ENCODE measurements at regions not wholly inside any gene's neighbourhood (a gene's known extent, or its start where the extent isn't known, plus 50 kb on each side); places are given as distances from the start of the nearest gene placed in this dataset.

DNA sequence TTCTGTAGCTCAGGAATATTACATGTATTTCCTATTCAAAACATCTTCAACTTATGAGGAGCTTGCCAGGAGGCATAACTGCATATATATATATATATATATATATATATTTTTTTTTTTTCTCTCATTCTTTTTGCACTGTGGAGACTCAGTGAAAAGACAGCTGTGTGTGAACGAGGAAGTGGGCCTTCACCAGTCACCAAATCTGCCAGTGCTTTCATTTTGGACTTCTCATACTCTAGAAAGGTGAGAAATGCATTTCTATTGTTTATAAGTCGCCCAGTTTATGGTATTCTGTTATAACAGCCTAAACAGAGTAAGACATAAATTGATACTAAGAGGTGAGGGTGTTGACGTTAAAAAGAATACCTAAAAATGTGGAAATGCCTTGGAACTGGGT, 710.6 kb downstream of the TRAM1L1 start:
- Histone ChIP-seq H3K4me1 (ENCODE audit: insufficient read depth, poor library complexity, severe bottlenecking) (no peaks in the 10 kb centered on the region), H3K4me3 (ENCODE audit: severe bottlenecking) (no peak overlapping the region), H3K27ac (ENCODE audit: poor library complexity, severe bottlenecking) (no peak overlapping the region), H3K9me3 (ENCODE audit: severe bottlenecking) (no peaks in the 10 kb centered on the region), H3K36me3 (ENCODE audit: low read depth) (no peaks in the 10 kb centered on the region), H3K27me3 (ENCODE audit: insufficient read depth, poor library complexity, severe bottlenecking) (peaks cover 3% of the 10 kb centered on the region)
- TF ChIP-seq, protein P1, sequence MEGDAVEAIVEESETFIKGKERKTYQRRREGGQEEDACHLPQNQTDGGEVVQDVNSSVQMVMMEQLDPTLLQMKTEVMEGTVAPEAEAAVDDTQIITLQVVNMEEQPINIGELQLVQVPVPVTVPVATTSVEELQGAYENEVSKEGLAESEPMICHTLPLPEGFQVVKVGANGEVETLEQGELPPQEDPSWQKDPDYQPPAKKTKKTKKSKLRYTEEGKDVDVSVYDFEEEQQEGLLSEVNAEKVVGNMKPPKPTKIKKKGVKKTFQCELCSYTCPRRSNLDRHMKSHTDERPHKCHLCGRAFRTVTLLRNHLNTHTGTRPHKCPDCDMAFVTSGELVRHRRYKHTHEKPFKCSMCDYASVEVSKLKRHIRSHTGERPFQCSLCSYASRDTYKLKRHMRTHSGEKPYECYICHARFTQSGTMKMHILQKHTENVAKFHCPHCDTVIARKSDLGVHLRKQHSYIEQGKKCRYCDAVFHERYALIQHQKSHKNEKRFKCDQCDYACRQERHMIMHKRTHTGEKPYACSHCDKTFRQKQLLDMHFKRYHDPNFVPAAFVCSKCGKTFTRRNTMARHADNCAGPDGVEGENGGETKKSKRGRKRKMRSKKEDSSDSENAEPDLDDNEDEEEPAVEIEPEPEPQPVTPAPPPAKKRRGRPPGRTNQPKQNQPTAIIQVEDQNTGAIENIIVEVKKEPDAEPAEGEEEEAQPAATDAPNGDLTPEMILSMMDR (IDR thresholded peaks at IDR 0.05; ENCODE audit: poor library complexity, severe bottlenecking) = no peak
- ATAC-seq (ENCODE audit: low read depth) (no peak), DNase-seq (ENCODE audit: low spot score) (no peak)

- TF ChIP-seq, protein P1 (IDR thresholded peaks at IDR 0.05; ENCODE audit: poor library complexity, severe bottlenecking) = no peak
- no peaks in the 10 kb centered on the region for H3K4me1 ChIP-seq (ENCODE audit: insufficient read depth, poor library complexity, severe bottlenecking)
- no peaks in the 10 kb centered on the region for H3K36me3 ChIP-seq (ENCODE audit: low read depth)
- no peaks in the 10 kb centered on the region for H3K27me3 ChIP-seq (ENCODE audit: insufficient read depth, poor library complexity, severe bottlenecking)
- H3K9me3 ChIP-seq (ENCODE audit: severe bottlenecking) = no peaks in the 10 kb centered on the region
- H3K4me3 ChIP-seq (ENCODE audit: severe bottlenecking) = no peak overlapping the region
- DNase-seq (ENCODE audit: low spot score) (no peak), ATAC-seq (ENCODE audit: low read depth) (no peak)
- H3K27ac ChIP-seq (ENCODE audit: poor library complexity, severe bottlenecking) = no peak overlapping the region
Observed at GRCh38 chr4:116362583-116362982, 722.8 kb downstream of the TRAM1L1 start.

- DNase-seq (ENCODE audit: low spot score) (no peak), ATAC-seq (ENCODE audit: low read depth) (peak; percentile 63)
- no peaks in the 10 kb centered on the region for H3K9me3 ChIP-seq (ENCODE audit: severe bottlenecking)
- TF ChIP-seq, protein P1 (IDR thresholded peaks at IDR 0.05; ENCODE audit: poor library complexity, severe bottlenecking) = no peak
- H3K27ac ChIP-seq (ENCODE audit: poor library complexity, severe bottlenecking) = no peak overlapping the region
- H3K27me3 ChIP-seq (ENCODE audit: insufficient read depth, poor library complexity, severe bottlenecking) = no peaks in the 10 kb centered on the region
- H3K4me1 ChIP-seq (ENCODE audit: insufficient read depth, poor library complexity, severe bottlenecking) = no peaks in the 10 kb centered on the region
- H3K36me3 ChIP-seq (ENCODE audit: low read depth) = no peaks in the 10 kb centered on the region
- H3K4me3 ChIP-seq (ENCODE audit: severe bottlenecking) = no peak overlapping the region
Observed at GRCh38 chr4:116361790-116362189, 723.6 kb downstream of the TRAM1L1 start.

- no peaks in the 10 kb centered on the region for H3K27me3 ChIP-seq (ENCODE audit: insufficient read depth, poor library complexity, severe bottlenecking)
- no peaks in the 10 kb centered on the region for H3K9me3 ChIP-seq (ENCODE audit: severe bottlenecking)
- H3K27ac ChIP-seq (ENCODE audit: poor library complexity, severe bottlenecking) = no peak overlapping the region
- H3K36me3 ChIP-seq (ENCODE audit: low read depth) = no peaks in the 10 kb centered on the region
- DNase-seq (ENCODE audit: low spot score) (no peak), ATAC-seq (ENCODE audit: low read depth) (peak; percentile 88)
- TF ChIP-seq, protein P1 (IDR thresholded peaks at IDR 0.05; ENCODE audit: poor library complexity, severe bottlenecking) = peak; percentile 77
- H3K4me1 ChIP-seq (ENCODE audit: insufficient read depth, poor library complexity, severe bottlenecking) = no peaks in the 10 kb centered on the region
- H3K4me3 ChIP-seq (ENCODE audit: severe bottlenecking) = no peak overlapping the region
Observed at GRCh38 chr4:116358633-116359222, 726.6 kb downstream of the TRAM1L1 start.

DNA sequence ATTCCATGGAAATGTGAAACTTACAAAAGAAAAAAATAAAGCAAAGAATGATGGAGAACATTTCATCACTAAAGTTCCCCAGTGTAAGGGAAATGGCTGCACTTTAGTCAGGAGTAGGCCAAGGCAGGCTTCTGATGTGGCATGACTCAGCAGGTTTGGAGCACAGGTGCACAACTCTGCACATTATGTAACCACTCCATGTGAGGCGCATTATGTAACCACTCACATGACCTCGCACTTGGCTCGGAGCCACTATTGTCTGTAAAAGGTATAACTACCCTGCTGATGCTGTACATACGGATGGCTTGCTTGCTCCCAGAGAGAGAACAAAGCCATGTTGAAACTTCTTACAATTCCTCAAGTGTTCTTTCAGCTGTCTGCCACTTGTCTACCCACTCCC, 727.6 kb downstream of the TRAM1L1 start:
- TF ChIP-seq, protein P1 (IDR thresholded peaks at IDR 0.05; ENCODE audit: poor library complexity, severe bottlenecking) = no peak
- Histone ChIP-seq H3K27ac (ENCODE audit: poor library complexity, severe bottlenecking) (no peak overlapping the region), H3K4me1 (ENCODE audit: insufficient read depth, poor library complexity, severe bottlenecking) (no peaks in the 10 kb centered on the region), H3K27me3 (ENCODE audit: insufficient read depth, poor library complexity, severe bottlenecking) (no peaks in the 10 kb centered on the region), H3K9me3 (ENCODE audit: severe bottlenecking) (no peaks in the 10 kb centered on the region), H3K4me3 (ENCODE audit: severe bottlenecking) (no peak overlapping the region), H3K36me3 (ENCODE audit: low read depth) (no peaks in the 10 kb centered on the region)
- no peak for DNase-seq (ENCODE audit: low spot score)
- no peak for ATAC-seq (ENCODE audit: low read depth)
